SK-N-SH (cell line): ENCODE measurements at regions not wholly inside any gene's neighbourhood (a gene's known extent, or its start where the extent isn't known, plus 50 kb on each side); places are given as distances from the start of the nearest gene placed in this dataset.

Source experiments
- CHD2 ChIP-seq: fragments of 150-350 bp; IDR thresholded peaks from 2 replicates; pipeline ENCODE4 v1.6.1; 2018; ENCODE audit warnings: low read length; ENCODE audit not compliant: partially characterized antibody
- ELF1 ChIP-seq: IDR thresholded peaks from 2 replicates; pipeline ENCODE4 v1.4.0; 2012
- GABPA ChIP-seq: IDR thresholded peaks from 2 replicates; pipeline ENCODE4 v1.4.0; 2012; ENCODE audit warnings: low read depth, mild to moderate bottlenecking
- GATA2 ChIP-seq: sonication (generic); formaldehyde crosslinking; IDR thresholded peaks from 2 replicates; pipeline ENCODE4 v1.5.0; 2020; ENCODE audit warnings: mild to moderate bottlenecking, missing genetic modification reagents
- JUND ChIP-seq: IDR thresholded peaks from 2 replicates; pipeline ENCODE4 v1.4.0; 2012
- MXI1 ChIP-seq: IDR thresholded peaks from 2 replicates; pipeline ENCODE4 v1.6.1; 2012; ENCODE audit warnings: mild to moderate bottlenecking, low read depth, low read length, improper control_type of control experiment
- NFIC ChIP-seq: IDR thresholded peaks from 2 replicates; pipeline ENCODE4 v1.4.0; 2012; ENCODE audit warnings: borderline replicate concordance
- NRF1 ChIP-seq: IDR thresholded peaks from 2 replicates; pipeline ENCODE4 v1.6.1; 2012; ENCODE audit warnings: low read depth, mild to moderate bottlenecking, low read length
- RAD21 ChIP-seq: IDR thresholded peaks from 2 replicates; pipeline ENCODE4 v1.6.1; 2012; ENCODE audit warnings: mild to moderate bottlenecking, low read length
- RFX5 ChIP-seq: IDR thresholded peaks from 2 replicates; pipeline ENCODE4 v1.6.1; 2012; ENCODE audit warnings: mild to moderate bottlenecking, improper control_type of control experiment, low read length
- RXRA ChIP-seq: IDR thresholded peaks from 2 replicates; pipeline ENCODE4 v1.4.0; 2012; ENCODE audit warnings: low read depth, mild to moderate bottlenecking, borderline replicate concordance
- TF ChIP-seq, protein P1 (sequence below): IDR thresholded peaks from 2 replicates; pipeline ENCODE4 v1.4.0; 2012; ENCODE audit warnings: low read depth, borderline replicate concordance
- TF ChIP-seq, protein P2 (sequence below): IDR thresholded peaks from 2 replicates; pipeline ENCODE4; 2012
- TF ChIP-seq, protein P3 (sequence below): IDR thresholded peaks from 2 replicates; pipeline ENCODE4 v1.4.0; 2012; ENCODE audit warnings: low read depth, borderline replicate concordance
- TF ChIP-seq, protein P4 (sequence below): fragments of 150-350 bp; IDR thresholded peaks from 2 replicates; pipeline ENCODE4 v1.6.1; 2016; ENCODE audit warnings: mild to moderate bottlenecking, low read depth, low read length
- TF ChIP-seq, protein P5 (sequence below): IDR thresholded peaks from 2 replicates; pipeline ENCODE4 v1.6.1; 2012; ENCODE audit warnings: mild to moderate bottlenecking, low read depth, low read length, moderate library complexity

DNA sequence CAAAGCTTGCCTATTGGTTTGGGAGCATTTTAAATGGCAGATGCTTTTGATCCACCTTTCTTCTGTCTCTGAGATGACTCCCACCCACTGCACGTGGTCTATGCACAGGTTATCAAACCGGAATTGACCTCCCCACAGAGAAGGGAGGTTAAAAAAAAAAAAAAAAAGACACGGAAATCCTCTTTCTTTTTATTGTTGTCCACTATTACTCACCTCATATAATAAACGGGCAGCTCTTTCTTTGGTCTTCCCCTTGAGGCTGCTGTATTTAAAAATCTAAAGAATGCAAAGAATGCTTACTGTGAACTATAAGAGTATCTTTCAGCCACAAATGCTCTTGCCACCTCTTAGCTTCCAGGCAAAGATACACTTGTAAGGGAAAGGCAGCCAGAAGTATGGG lies 329.7 kb downstream of the NDFIP2 start (continued):
- TF ChIP-seq, protein P1, sequence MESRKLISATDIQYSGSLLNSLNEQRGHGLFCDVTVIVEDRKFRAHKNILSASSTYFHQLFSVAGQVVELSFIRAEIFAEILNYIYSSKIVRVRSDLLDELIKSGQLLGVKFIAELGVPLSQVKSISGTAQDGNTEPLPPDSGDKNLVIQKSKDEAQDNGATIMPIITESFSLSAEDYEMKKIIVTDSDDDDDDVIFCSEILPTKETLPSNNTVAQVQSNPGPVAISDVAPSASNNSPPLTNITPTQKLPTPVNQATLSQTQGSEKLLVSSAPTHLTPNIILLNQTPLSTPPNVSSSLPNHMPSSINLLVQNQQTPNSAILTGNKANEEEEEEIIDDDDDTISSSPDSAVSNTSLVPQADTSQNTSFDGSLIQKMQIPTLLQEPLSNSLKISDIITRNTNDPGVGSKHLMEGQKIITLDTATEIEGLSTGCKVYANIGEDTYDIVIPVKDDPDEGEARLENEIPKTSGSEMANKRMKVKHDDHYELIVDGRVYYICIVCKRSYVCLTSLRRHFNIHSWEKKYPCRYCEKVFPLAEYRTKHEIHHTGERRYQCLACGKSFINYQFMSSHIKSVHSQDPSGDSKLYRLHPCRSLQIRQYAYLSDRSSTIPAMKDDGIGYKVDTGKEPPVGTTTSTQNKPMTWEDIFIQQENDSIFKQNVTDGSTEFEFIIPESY, result no peak
- TF ChIP-seq, protein P2, sequence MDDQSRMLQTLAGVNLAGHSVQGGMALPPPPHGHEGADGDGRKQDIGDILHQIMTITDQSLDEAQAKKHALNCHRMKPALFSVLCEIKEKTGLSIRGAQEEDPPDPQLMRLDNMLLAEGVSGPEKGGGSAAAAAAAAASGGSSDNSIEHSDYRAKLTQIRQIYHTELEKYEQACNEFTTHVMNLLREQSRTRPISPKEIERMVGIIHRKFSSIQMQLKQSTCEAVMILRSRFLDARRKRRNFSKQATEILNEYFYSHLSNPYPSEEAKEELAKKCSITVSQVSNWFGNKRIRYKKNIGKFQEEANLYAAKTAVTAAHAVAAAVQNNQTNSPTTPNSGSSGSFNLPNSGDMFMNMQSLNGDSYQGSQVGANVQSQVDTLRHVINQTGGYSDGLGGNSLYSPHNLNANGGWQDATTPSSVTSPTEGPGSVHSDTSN, result peak; percentile 25
- TF ChIP-seq, protein P3, sequence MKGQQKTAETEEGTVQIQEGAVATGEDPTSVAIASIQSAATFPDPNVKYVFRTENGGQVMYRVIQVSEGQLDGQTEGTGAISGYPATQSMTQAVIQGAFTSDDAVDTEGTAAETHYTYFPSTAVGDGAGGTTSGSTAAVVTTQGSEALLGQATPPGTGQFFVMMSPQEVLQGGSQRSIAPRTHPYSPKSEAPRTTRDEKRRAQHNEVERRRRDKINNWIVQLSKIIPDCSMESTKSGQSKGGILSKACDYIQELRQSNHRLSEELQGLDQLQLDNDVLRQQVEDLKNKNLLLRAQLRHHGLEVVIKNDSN, result no peak
- TF ChIP-seq GATA2 (CRISPR knock-in tag), result no peak
- TF ChIP-seq ELF1, result no peak
- no peak for TF ChIP-seq RXRA
- no peak for TF ChIP-seq RFX5
- peak; percentile 33 for TF ChIP-seq JUND
- no peak for TF ChIP-seq NRF1
- TF ChIP-seq, protein P4, sequence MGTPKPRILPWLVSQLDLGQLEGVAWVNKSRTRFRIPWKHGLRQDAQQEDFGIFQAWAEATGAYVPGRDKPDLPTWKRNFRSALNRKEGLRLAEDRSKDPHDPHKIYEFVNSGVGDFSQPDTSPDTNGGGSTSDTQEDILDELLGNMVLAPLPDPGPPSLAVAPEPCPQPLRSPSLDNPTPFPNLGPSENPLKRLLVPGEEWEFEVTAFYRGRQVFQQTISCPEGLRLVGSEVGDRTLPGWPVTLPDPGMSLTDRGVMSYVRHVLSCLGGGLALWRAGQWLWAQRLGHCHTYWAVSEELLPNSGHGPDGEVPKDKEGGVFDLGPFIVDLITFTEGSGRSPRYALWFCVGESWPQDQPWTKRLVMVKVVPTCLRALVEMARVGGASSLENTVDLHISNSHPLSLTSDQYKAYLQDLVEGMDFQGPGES, result no peak
- no peak for TF ChIP-seq NFIC
- TF ChIP-seq CHD2, result no peak
- TF ChIP-seq GABPA, result no peak; the same call in 1 of the 2 replicates
- TF ChIP-seq RAD21, result no peak
- no peak for TF ChIP-seq MXI1
- TF ChIP-seq, protein P5, sequence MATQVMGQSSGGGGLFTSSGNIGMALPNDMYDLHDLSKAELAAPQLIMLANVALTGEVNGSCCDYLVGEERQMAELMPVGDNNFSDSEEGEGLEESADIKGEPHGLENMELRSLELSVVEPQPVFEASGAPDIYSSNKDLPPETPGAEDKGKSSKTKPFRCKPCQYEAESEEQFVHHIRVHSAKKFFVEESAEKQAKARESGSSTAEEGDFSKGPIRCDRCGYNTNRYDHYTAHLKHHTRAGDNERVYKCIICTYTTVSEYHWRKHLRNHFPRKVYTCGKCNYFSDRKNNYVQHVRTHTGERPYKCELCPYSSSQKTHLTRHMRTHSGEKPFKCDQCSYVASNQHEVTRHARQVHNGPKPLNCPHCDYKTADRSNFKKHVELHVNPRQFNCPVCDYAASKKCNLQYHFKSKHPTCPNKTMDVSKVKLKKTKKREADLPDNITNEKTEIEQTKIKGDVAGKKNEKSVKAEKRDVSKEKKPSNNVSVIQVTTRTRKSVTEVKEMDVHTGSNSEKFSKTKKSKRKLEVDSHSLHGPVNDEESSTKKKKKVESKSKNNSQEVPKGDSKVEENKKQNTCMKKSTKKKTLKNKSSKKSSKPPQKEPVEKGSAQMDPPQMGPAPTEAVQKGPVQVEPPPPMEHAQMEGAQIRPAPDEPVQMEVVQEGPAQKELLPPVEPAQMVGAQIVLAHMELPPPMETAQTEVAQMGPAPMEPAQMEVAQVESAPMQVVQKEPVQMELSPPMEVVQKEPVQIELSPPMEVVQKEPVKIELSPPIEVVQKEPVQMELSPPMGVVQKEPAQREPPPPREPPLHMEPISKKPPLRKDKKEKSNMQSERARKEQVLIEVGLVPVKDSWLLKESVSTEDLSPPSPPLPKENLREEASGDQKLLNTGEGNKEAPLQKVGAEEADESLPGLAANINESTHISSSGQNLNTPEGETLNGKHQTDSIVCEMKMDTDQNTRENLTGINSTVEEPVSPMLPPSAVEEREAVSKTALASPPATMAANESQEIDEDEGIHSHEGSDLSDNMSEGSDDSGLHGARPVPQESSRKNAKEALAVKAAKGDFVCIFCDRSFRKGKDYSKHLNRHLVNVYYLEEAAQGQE, result no peak
